ENCODE measurements at regions not wholly inside any gene's neighbourhood (a gene's known extent, or its start where the extent isn't known, plus 50 kb on each side); places are given as distances from the start of the nearest gene placed in this dataset.

DNA sequence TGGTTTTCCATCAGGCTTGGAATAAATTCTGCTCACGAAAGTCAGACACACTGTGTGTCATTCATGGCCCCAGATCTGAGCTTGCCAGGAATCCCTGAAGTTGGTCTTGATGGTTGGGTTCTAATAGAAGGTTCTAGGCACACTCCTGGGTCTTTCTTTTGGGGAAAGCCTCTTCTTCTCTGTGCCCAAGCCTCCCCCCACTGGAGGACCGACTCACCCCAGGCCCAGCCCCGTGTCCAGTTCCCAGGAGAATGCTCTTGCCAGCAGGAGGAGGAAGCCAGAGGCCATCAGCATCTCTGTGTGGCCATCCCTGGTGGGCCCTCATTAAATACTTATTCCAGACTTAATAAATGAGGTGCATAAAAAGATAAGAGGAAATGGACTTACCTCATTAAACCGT is 548.0 kb downstream of the TCERG1L start:
- TF ChIP-seq EZH2 (IDR thresholded peaks at IDR 0.05; ENCODE audit: borderline replicate concordance, low read length), result no peak
- no peak for TF ChIP-seq CTCF (conservative IDR thresholded peaks at IDR 0.05 in 1 of 2, IDR thresholded peaks at IDR 0.05 in 1 of 2; ENCODE audit: extremely low read depth in 1 of 2, insufficient read depth in 1 of 2, low read depth in 1 of 2, low read length in 2 of 2)
